ENCODE measurements at regions not wholly inside any gene's neighbourhood (a gene's known extent, or its start where the extent isn't known, plus 50 kb on each side); places are given as distances from the start of the nearest gene placed in this dataset.

- no peak for DNase-seq (ENCODE audit: low spot score)
- no peak for TF ChIP-seq CTCF (IDR thresholded peaks at IDR 0.05; ENCODE audit: borderline replicate concordance, control extremely low read depth, extremely low read depth, insufficient read depth, missing control alignments)
- in situ Hi-C loops (cut with MboI; ENCODE audit: low sequenced_read_pairs, unreplicated experiment) = no loop called here
Measured at GRCh38 chr18:24913507-24914170, 438.3 kb downstream of the ZNF521 start.

- TF ChIP-seq CTCF (IDR thresholded peaks at IDR 0.05; ENCODE audit: borderline replicate concordance, control extremely low read depth, extremely low read depth, insufficient read depth, missing control alignments) = no peak
- in situ Hi-C loops (cut with MboI; ENCODE audit: low sequenced_read_pairs, unreplicated experiment) = no loop called here
- DNase-seq (ENCODE audit: low spot score) = no peak
Measured at GRCh38 chr18:24914171-24914525, 437.8 kb downstream of the ZNF521 start.

- in situ Hi-C loops (cut with MboI; ENCODE audit: low sequenced_read_pairs, unreplicated experiment) = no loop called here
- TF ChIP-seq CTCF (IDR thresholded peaks at IDR 0.05; ENCODE audit: borderline replicate concordance, control extremely low read depth, extremely low read depth, insufficient read depth, missing control alignments) = no peak
- DNase-seq (ENCODE audit: low spot score) = no peak
Measured at GRCh38 chr18:24914685-24915084, 437.3 kb downstream of the ZNF521 start.

- in situ Hi-C loops (cut with MboI; ENCODE audit: low sequenced_read_pairs, unreplicated experiment) = no loop called here
- DNase-seq (ENCODE audit: low spot score) = no peak
- TF ChIP-seq CTCF (IDR thresholded peaks at IDR 0.05; ENCODE audit: borderline replicate concordance, control extremely low read depth, extremely low read depth, insufficient read depth, missing control alignments) = no peak
Measured at GRCh38 chr18:24915547-24915946, 436.4 kb downstream of the ZNF521 start.

- no peak for DNase-seq (ENCODE audit: low spot score)
- in situ Hi-C loops (cut with MboI; ENCODE audit: low sequenced_read_pairs, unreplicated experiment) = no loop called here
- TF ChIP-seq CTCF (IDR thresholded peaks at IDR 0.05; ENCODE audit: borderline replicate concordance, control extremely low read depth, extremely low read depth, insufficient read depth, missing control alignments) = no peak
Measured at GRCh38 chr18:24917767-24918166, 434.2 kb downstream of the ZNF521 start.

- in situ Hi-C loops (cut with MboI; ENCODE audit: low sequenced_read_pairs, unreplicated experiment) = no loop called here
- DNase-seq (ENCODE audit: low spot score) = no peak
- no peak for TF ChIP-seq CTCF (IDR thresholded peaks at IDR 0.05; ENCODE audit: borderline replicate concordance, control extremely low read depth, extremely low read depth, insufficient read depth, missing control alignments)
Measured at GRCh38 chr18:24918257-24918656, 433.7 kb downstream of the ZNF521 start.

Data from GM13976 (cell line).